Superior temporal gyrus (tissue), 1 donor: ENCODE measurements at regions not wholly inside any gene's neighbourhood (a gene's known extent, or its start where the extent isn't known, plus 50 kb on each side); places are given as distances from the start of the nearest gene placed in this dataset.

Experiments used
- DNase-seq: peaks from one replicate; pipeline ENCODE4 v3.0.0-alpha.2; 2016; ENCODE audit errors: extremely low spot score

DNA sequence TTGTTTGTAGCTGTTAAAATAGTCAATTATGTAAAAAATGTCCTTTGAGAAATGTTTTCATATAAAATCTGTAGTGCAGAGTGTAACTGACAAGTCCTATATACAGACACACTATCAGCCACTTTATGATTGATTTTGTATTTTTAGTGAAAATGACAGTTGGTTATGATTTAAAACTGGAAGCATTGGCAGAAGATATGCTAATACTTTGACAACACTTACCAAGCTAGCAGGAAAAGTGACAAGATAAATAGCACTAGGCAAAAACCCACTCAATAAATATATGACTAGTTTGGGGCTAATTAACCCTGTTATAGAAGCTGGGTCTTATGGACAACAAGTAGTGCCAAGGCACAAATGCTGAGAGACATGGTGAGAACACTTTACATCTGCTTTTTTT, 772.9 kb upstream of the NOVA1 start:
- DNase-seq, result no peak

DNA sequence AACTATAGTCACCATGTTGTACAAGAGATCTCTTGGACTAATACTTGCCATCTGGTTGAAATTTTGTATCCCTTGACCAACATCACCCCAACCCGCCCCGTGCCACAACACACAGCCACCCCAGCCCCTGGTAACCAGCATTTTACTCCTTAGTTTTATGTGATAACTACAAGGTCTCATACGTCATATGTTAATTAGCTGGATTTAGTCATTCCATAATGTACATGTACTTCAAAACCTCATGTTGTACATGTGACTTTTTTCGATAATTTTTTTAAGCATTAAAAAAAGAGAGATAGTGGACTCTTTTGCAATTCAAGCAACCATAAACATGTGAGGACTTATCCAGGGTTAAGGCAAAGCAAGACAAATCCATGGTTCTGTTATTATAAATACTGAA, 773.4 kb upstream of the NOVA1 start:
- DNase-seq, result no peak

DNA sequence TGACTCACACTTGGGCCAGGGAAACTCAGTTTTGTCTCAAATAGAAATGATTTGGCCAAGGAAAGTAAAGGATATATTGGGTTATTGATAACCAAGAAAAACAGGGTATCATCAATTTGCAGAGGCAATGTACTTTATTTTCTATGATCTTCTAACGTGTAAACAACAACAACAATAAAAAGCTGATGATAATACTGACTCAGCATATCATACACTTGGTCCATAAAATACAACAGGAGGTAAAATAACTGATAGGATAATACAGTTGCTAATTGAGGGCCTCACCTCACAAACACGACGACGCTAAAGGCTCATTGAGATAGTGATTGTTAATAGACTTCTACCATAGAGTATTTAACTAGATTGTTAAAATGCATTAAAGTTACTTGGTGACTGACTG, 774.0 kb upstream of the NOVA1 start:
- DNase-seq, result no peak

DNA sequence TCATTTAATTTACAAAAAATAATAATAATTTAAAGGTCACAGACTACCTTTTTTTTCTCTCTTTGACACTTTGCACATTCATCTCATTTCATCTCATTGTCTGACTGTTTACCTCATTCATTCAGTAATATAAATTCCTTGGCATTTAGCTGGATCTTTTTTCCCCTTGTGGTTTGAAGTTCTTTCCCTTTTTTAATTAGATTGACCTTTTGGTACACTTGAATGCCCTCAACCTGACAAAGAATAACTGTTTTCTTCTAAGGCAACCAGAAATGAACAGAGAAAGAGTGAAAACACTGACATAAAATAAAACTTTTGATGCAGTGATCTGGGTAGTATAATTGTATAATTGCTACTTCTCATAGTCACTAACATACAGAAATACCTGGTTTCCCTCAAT, 774.9 kb upstream of the NOVA1 start:
- DNase-seq, result no peak

DNA sequence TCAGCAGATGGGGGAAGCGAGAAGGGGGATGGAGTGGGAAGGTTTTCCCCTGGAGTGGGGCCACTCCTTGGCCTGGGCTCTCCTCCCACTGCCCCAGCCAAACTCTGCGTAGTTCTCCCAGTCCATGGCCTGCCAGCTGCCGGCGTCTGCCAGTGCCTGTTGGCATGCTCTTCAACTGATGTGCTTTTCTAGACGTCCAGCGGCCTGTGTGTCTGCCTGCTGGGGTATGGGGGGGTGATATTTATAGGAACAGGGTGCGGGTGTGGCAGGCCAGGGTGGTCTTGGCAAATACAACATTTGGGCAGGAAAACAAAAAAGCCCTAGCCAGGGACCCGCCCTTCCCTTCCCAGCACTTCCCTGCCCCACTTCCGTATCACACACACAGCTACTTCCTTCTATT, 786.3 kb upstream of the NOVA1 start:
- DNase-seq, result no peak

DNA sequence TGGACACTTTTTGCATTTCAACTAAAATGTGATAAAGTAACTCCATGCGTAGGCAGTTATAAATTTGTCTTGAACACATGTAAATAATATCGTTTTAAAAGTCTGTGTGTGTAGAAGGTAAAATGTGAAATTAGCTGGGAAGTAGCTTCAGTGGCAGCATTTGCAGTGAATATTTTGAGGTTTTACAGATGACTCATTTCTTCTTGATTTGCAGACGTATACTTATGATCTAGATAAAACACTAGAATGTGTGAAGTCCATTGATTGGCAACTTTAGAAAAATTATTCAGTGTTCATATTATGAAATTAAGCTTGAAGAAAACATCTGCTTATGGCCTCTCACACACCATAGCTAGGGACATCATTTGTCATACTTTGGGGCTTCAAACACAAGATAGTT, 788.6 kb upstream of the NOVA1 start:
- no peak for DNase-seq

DNA sequence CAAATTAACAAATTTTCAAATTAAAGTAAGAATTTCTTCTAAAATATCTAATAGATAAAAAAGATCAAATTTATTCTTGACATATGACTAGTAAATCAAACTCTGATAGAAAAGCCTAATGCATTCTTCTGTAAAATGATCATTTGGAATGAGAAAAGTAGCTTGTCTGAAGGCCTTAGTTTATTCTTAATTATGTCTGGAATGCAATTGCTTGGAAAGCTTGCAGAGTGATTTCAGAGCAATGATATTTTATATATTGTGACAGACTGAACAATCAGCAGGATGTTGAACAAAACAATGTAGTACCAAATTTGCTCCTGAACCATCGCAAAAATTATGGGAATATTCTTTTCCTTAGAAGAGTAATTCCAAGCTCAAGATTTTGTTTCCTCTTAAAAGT, 789.6 kb upstream of the NOVA1 start:
- no peak for DNase-seq

DNA sequence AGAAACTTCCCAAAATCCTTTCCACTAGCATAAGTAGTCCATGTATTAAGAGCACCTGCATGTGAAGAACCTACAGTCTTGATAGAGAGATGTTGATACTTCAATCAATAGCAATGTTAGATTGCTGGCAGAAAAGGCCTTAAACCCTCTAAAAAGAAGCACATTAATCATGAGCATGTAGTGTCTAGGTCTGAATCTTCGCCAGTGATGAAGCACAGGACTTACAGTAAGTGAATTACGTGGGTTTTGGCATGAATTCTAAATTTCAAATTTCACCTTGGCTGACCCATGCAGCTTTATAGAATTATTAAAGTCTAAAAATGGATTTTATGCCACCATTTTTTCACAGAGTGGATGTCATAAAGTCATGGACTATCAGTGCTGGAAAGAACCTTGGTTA, 791.6 kb upstream of the NOVA1 start:
- DNase-seq, result no peak

DNA sequence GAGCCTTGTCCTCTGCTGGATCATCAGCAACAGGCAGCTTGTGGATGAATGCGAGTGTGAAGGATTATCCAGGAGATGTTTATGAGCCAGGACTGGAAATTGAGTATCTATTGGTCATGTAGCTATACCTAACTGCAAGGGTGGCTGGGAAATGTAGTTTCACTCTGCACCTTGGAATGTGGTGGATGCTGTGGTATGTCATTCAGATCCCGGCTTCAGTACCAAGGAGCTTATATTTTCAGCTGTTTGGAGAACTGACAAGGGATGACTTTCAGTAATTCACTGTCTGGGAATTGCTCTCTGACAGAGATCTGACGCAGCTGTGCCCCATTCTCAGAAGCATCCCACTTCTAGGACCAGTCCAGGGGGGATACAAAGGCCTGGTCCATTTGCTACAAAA, 792.3 kb upstream of the NOVA1 start:
- no peak for DNase-seq

DNA sequence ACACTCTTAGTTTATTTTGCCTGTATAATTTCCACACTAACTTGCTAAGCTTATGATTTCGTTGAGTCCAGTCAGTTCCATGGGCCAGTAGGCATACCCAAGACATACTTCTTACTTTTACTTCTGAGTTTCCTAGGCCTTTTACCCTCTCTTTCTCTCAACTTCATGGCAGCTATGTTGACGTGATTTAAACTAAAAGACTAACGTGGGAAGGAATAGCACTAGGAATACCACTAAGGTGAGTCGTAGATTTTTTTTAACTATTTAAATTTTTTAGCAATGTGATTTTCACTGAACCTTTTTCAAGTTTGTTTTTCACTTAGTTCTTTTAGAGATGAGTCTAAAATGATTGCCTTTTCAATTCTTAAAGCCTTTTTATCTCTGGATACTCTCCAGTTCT, 793.5 kb upstream of the NOVA1 start:
- no peak for DNase-seq

DNA sequence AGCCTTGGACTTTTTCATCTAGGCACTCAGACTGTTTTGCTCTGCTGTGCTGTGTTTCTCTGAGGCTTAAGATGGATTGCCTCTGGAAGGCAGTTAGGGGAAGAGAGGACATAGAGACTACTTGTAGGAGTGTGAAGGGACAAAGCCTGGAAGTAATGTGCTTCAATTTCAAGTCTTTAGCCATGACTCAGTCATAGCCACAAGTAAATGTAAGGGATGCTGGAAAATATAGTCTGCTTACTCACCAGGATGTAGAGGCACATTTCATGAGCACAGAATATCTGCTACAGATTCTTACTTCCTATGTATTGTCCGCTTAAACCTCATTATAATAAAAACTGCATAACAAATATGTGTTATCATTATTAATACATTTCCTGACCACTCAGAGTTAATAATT, 794.3 kb upstream of the NOVA1 start:
- no peak for DNase-seq

DNA sequence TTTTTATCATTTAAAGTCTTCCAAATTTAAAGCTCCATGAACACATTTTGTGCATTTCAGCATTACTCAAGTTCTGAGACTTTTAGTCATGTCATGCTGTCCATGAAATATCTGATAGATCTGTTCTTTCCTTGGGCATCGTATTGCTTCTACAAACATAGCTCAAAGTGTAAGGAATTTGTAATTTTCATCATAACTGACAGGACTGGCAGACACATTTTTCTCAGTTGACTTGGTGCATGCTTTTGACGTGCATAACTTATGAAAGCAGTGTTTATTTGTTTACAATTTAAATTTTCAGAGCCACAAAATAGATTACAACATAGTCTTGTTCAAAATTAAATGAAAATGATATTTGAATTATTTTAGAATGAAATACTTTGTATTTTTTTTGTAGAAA, 812.1 kb upstream of the NOVA1 start:
- DNase-seq, result no peak

DNA sequence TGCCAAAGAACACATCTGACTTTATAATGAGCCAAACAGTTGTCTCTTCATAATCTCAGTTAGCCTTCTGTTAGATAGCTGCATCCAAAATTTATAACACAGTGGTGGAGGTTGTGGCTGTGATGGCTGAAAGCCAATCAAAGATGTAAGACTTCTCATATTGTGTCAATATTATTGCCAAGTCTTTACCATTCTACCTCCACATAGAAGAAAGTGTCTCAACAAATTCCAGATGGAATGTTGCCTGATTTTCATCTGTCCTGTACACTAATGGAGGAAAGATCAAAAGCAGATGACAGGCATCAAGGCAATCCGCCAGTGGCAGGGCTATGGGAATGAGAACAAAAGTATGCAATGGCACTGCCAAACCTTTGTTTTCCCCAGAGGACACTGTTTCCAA, 813.1 kb upstream of the NOVA1 start:
- DNase-seq, result no peak

DNA sequence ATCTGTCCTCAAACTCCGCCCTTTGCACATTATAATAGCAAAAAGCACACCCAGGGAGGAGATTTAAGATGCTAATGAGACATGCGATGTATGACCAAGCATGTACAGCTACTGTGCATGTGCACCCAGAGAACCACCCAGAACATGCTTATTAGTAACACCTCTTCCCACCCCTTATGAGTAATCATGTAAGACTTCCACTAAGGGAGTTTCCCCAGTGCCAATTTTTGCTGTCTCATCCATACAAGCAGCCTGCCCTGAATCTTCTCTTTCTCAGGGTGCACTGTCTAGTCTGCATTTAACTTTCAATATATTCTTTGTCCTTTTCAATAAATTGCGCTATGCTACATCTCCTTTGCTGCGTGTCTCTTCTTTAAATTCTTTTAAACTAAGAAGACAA, 830.0 kb upstream of the NOVA1 start:
- no peak for DNase-seq

DNA sequence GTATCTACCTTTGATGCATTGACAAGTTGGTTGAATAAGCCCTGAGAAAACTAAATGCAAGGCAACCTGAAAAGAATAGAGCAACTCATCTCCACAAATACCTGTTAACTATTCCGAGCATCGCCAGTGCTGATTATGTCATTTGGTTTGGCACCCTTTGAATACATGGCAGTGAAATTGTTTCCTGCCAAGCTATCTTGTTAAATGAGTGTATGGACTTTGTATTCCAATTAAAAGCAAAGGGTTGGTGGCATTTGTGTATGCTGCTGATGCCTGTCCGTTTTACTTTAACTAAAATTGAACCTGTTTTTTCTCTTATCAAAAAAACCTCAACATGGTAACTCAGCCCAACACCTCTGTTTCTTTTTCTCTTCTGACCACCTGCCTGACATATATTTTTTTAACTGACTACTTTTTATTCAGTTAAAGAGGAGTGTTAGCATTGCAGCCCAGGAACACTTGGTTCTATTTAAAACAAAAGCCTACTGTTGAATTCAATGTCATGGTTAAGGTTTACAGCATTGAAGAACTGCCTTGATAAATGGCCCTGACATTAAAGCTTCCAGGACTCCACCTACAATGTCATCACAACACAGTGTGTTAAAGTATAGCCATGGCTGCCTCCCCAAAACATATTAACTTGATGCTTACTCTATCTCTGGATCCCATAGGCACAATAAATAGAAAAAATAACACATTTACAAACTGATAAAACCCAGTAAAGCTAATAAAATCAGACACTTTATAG, 838.3 kb upstream of the NOVA1 start:
- DNase-seq, result no peak

DNA sequence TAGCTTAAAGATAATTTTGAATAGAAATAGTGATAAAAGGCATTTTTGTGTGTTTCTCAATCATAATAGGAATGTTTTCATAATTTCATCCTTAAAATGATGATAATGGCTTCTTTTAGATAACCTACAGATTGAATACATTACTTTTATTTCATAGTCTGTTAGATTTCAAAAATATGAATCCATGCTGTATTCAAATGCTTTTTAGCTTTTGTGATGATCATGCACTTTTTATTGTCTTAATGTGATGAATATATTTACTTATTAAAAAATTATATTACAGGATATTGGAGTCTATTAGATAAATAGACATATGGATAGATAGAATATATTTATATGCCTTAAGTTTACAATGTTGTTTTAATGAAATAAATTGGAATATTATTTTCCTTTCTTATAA, 886.8 kb upstream of the NOVA1 start:
- no peak for DNase-seq

DNA sequence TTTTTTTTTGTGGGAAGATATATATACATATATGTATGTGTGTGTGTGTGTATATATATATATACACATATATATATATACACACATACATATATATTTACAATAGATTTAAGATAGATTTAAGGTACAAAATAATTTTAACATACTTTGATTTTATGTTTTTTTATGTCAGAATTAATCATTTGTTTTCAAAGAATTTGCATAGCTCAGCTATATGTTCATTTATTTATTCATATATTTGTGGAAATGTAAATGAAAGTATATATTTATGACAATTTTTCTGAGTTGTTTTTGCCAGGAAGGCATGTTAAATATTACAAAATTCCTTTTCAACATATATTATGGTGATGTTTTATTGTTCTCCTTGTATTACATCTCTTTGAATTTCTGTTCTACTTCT, 887.4 kb upstream of the NOVA1 start:
- no peak for DNase-seq

DNA sequence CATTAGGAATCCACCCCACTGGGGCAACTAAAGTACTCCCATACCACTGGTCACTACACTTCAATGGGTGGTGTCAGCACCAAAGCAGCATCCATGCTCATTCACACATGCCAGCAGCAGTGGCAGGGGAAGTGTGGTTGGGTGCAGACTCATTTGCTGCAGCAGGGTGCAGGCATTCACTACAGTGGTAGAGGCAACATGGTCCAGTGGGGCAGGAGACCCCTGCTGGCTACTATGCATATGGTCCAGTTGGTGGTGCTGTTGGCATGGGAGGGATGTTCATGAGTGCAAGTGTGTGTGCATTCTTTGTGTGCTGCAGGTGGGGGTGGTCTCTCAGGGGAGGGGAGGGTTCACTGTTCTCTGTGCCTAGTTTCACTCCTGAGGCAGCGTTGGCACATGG, 908.4 kb upstream of the NOVA1 start:
- DNase-seq, result no peak

DNA sequence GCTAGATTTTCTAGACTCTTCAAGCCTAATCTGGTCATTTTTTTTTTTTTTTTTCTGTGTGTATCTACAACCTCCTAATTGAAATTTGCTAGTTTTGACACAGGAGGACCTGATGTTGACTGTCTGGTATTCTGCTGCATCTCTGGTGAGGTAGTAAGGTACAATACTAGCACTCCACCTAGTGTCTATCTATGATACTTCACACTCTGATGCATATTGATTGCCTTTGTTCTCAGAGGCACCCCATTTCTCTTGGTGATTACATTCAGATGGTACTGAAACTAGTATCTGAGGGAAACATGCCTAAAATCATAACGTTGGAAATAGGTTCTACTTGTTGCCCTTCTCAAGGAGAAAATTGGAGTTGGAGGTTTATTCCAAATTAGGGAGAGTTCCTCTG, 930.5 kb upstream of the NOVA1 start:
- DNase-seq, result peak; percentile 29

DNA sequence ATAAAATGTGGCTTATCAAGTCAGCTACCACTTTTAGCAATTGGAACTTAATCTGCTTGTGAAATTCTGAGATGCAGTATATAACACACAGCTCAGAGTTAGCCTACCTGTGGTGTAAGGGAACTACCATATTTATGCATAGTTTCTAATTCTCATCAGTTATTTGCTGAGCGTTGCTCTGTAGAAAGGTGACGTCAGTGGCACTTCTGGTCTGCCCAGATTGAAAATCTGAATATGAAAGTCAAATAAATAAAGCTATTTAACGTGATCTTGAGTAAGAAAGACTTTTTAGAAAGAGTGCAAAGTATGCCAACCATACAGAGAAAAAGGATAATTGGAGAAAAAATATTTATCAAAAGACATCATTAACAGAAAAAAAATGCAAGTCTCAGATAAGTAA, 938.9 kb upstream of the NOVA1 start:
- no peak for DNase-seq

DNA sequence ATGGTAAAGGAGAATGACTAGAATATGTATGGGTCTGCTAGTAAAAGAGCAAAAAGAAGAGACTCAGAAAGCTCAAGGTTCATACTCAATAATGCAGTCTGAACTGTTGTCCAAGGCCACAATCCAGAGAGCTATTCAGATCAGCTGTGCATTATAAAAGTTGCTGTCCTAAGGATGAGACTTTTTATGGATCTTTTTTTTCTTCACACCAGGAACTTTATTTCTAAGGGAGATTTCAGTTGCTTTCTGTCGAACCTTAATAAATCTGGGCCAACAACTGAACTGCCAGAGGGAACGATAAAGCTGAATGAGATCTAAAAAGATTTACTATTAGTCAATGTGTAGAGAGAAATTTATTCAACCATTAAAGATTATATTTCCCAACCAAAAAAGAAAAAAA, 948.3 kb upstream of the NOVA1 start:
- no peak for DNase-seq

DNA sequence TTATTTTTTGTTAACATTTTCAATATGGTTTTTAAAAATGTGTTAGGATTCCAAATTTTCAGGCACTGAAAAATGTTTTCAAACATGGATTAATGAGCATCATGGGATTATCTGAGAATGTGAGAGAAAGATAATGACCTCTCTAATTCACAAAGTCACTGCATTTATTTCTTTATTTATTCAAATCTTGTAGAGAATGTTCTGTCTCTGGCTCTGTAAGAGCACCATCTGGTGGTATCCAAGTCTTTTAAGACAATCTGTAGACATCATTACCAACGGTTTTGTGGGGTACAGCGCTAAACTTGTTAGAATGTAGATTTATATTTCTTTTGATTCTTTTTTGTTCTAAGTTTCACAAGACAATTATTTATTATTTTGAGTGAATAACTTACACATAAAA, 956.0 kb upstream of the NOVA1 start:
- DNase-seq, result peak; percentile 53

DNA sequence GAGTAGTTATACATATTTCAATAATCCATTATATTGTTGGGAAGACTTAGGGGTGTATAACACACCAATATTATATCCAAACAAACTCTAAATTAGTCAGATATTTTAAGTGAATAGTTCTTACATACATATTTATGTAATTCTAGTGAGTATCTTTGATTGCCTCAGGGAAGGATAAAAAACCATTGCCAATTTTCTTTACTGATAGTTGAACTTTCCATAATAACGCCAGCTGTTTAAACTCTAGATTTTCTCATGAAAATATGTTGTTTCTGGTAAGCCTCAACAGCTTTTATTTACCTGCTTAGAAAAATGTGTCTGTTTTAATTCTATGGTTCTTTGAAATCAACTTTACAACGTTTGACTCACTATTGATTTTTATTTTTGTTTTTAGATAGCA, 959.6 kb upstream of the NOVA1 start:
- no peak for DNase-seq

DNA sequence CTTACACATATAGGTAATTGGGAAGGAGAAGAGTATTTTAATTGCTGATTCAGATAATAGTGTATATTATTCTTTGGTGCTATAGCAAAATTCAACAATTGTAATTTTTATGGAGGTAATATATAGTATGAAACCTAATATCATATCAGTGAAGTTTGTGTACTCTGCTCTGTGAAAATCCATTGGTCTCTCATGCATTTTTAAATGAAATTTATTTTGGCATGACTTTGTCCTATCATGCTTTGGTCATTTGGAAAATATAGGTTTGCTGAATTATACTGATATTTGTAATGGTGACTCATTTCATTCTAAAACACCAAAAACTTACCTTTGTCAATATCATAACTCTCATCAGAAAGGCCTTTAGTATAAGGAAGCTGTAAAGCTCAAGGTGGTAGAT, 962.0 kb upstream of the NOVA1 start:
- no peak for DNase-seq
